CD4-positive, alpha-beta T cell (primary cell): ENCODE measurements at regions not wholly inside any gene's neighbourhood (a gene's known extent, or its start where the extent isn't known, plus 50 kb on each side); places are given as distances from the start of the nearest gene placed in this dataset.

Experiments used
- ATAC-seq: fragments of 200-7000 bp; cut with Tn5 transposase; one replicate; pipeline ENCODE4 v1.10.0; 2022; ENCODE audit warnings: mild to moderate bottlenecking; ENCODE audit not compliant: poor library complexity
- CTCF ChIA-PET: fragments of 350-600 bp; sonication (Branson Sonifier 250); formaldehyde crosslinking; loops from one replicate; lab custom pipeline; 2021; ENCODE audit warnings: antibody characterized with exemption, inconsistent platforms; lab: Charles Lee
- POLR2A ChIA-PET: fragments of 350-600 bp; sonication (Branson Sonifier 250); formaldehyde crosslinking; loops from one replicate; lab custom pipeline; 2021; ENCODE audit warnings: antibody characterized with exemption, inconsistent platforms; lab: Charles Lee
- DNase-seq, 14 experiments: peaks; one replicate each; pipeline ENCODE4 v3.0.0-alpha.2; 2013 to 2020; ENCODE audit warnings: mixed read lengths in 2 of 14
- H3K27ac ChIP-seq, 2 donors: one replicate each; pipeline versions ENCODE4 v1.5.1 to v1.7.0; 2013; ENCODE audit warnings: low read length in 2 of 2, low read depth in 1 of 2, mild to moderate bottlenecking in 1 of 2
- H3K27me3 ChIP-seq, 2 experiments: 1 replicate in 1 of 2; 2 replicates in 1 of 2; pipeline versions ENCODE4 v1.6.1 to v1.7.0; 2013; ENCODE audit warnings: low read length in 2 of 2, control low read depth in 1 of 2, mild to moderate bottlenecking in 1 of 2, moderate library complexity in 1 of 2; ENCODE audit not compliant: insufficient read depth in 2 of 2, control insufficient read depth in 1 of 2
- H3K36me3 ChIP-seq: one replicate; pipeline ENCODE4 v1.6.1; 2013; ENCODE audit warnings: low read length, control low read depth; ENCODE audit not compliant: insufficient read depth
- H3K4me1 ChIP-seq: one replicate; pipeline ENCODE4 v1.6.1; 2013; ENCODE audit warnings: low read length, control low read depth; ENCODE audit not compliant: insufficient read depth
- H3K4me3 ChIP-seq: one replicate; pipeline ENCODE4 v1.5.1; 2013; ENCODE audit warnings: mild to moderate bottlenecking, low read length, moderate library complexity
- H3K9me3 ChIP-seq, 2 experiments: 1 replicate in 1 of 2; 2 replicates in 1 of 2; pipeline versions ENCODE4 v1.6.1 to v1.7.0; 2013; ENCODE audit warnings: low read length in 2 of 2, mild to moderate bottlenecking in 2 of 2, control low read depth in 1 of 2, moderate library complexity in 1 of 2; ENCODE audit not compliant: control insufficient read depth in 1 of 2, insufficient read depth in 1 of 2
- H3K27ac Mint-ChIP-seq: one replicate; pipeline ENCODE4 v1.8.0; 2020; ENCODE audit warnings: mixed read lengths
- H3K27me3 Mint-ChIP-seq: one replicate; pipeline ENCODE4 v1.8.0; 2021; ENCODE audit warnings: mixed read lengths
- H3K36me3 Mint-ChIP-seq: one replicate; pipeline ENCODE4 v1.8.0; 2021; ENCODE audit warnings: low read depth, mixed read lengths
- H3K4me1 Mint-ChIP-seq: one replicate; pipeline ENCODE4 v1.8.0; 2021; ENCODE audit warnings: low read depth, mixed read lengths
- H3K4me3 Mint-ChIP-seq: one replicate; pipeline ENCODE4 v1.8.0; 2020; ENCODE audit warnings: mild to moderate bottlenecking, mixed read lengths
- H3K9me3 Mint-ChIP-seq: one replicate; pipeline ENCODE4 v1.8.0; 2020; ENCODE audit warnings: mixed read lengths
- intact Hi-C, 2 experiments: fragments of 100-400 bp; cut with DNase I in 1 of 2; cut with micrococcal nuclease in 1 of 2; formaldehyde crosslinking; loops; one replicate each; pipeline versions ENCODE4 v1.15.1 to v1.9.0; 2023 to 2025; cut with DNase I, micrococcal nuclease
- TF ChIP-seq, protein P1 (sequence below): fragments of 200-600 bp; IDR thresholded peaks from one replicate; pipeline ENCODE4 v1.8.0; 2022; ENCODE audit warnings: antibody characterized with exemption, mild to moderate bottlenecking

- intact Hi-C loops, result loop anchor here in 1 of 2 experiments (10.0 kb wide), 1 partner anchor 61 kb away; no protein-coding TSS in a partner anchor
- ATAC-seq, result no peak
Measured at GRCh38 chr9:108475813-108476212, 380.0 kb downstream of the ACTL7B start.

DNA sequence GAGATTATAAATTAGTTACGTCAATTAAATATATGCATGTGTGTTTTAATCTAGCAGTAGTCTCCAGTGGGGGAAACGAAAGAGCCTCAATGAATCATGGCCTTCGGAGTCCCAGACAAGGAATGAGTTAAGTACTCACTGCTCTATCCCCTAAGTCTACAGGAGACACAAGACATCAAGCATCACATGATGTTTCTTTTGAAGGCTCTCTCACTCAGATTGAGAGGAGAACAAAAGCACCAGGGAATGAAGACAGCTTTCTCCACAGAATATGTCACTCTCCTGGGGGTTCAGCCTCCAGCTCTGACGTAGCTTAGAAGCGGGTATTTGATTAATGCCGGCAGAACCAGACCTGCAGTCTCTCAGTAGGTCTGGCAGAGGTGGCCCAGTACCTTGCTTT, 381.4 kb downstream of the ACTL7B start:
- H3K9me3 Mint-ChIP-seq, result peaks cover 3% of the 10 kb centered on the region
- no peaks in the 10 kb centered on the region for H3K27me3 ChIP-seq
- H3K4me1 ChIP-seq, result no peaks in the 10 kb centered on the region
- no peaks in the 10 kb centered on the region for H3K36me3 ChIP-seq
- intact Hi-C loops, result loop anchor here in 1 of 2 experiments (10.0 kb wide), 1 partner anchor 60 kb away; no protein-coding TSS in a partner anchor
- no peak for ATAC-seq
- no peak for DNase-seq
- no peaks in the 10 kb centered on the region for H3K9me3 ChIP-seq
- H3K27ac ChIP-seq, result no peak overlapping the region
- no peaks in the 10 kb centered on the region for H3K27me3 Mint-ChIP-seq
- TF ChIP-seq, protein P1, sequence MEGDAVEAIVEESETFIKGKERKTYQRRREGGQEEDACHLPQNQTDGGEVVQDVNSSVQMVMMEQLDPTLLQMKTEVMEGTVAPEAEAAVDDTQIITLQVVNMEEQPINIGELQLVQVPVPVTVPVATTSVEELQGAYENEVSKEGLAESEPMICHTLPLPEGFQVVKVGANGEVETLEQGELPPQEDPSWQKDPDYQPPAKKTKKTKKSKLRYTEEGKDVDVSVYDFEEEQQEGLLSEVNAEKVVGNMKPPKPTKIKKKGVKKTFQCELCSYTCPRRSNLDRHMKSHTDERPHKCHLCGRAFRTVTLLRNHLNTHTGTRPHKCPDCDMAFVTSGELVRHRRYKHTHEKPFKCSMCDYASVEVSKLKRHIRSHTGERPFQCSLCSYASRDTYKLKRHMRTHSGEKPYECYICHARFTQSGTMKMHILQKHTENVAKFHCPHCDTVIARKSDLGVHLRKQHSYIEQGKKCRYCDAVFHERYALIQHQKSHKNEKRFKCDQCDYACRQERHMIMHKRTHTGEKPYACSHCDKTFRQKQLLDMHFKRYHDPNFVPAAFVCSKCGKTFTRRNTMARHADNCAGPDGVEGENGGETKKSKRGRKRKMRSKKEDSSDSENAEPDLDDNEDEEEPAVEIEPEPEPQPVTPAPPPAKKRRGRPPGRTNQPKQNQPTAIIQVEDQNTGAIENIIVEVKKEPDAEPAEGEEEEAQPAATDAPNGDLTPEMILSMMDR, result no peak
- no peaks in the 10 kb centered on the region for H3K4me1 Mint-ChIP-seq
- no peak overlapping the region for H3K4me3 ChIP-seq
- POLR2A ChIA-PET, result no interaction called here
- no peaks in the 10 kb centered on the region for H3K36me3 Mint-ChIP-seq
- no peak overlapping the region for H3K4me3 Mint-ChIP-seq
- H3K27ac Mint-ChIP-seq, result no peak overlapping the region
- CTCF ChIA-PET, result no interaction called here

More at GRCh38 chr9:108475813-108476212, 380.0 kb downstream of the ACTL7B start:
- POLR2A ChIA-PET, result no interaction called here
- TF ChIP-seq, protein P1, result no peak
- no peaks in the 10 kb centered on the region for H3K9me3 ChIP-seq
- no peak overlapping the region for H3K4me3 Mint-ChIP-seq
- no peak overlapping the region for H3K27ac ChIP-seq
- no peaks in the 10 kb centered on the region for H3K27me3 Mint-ChIP-seq
- peaks cover 3% of the 10 kb centered on the region for H3K9me3 Mint-ChIP-seq
- no peak overlapping the region for H3K27ac Mint-ChIP-seq
- H3K4me1 ChIP-seq, result no peaks in the 10 kb centered on the region
- H3K27me3 ChIP-seq, result no peaks in the 10 kb centered on the region
- CTCF ChIA-PET, result no interaction called here
- H3K4me1 Mint-ChIP-seq, result no peaks in the 10 kb centered on the region
- H3K36me3 Mint-ChIP-seq, result no peaks in the 10 kb centered on the region
- H3K4me3 ChIP-seq, result no peak overlapping the region
- no peak for DNase-seq
- no peaks in the 10 kb centered on the region for H3K36me3 ChIP-seq

- H3K9me3 Mint-ChIP-seq, result peaks cover 3% of the 10 kb centered on the region
- Histone ChIP-seq H3K36me3 (no peaks in the 10 kb centered on the region), H3K9me3 (no peaks in the 10 kb centered on the region), H3K4me3 (no peak overlapping the region), H3K4me1 (no peaks in the 10 kb centered on the region), H3K27me3 (no peaks in the 10 kb centered on the region), H3K27ac (no peak overlapping the region)
- H3K27me3 Mint-ChIP-seq, result no peaks in the 10 kb centered on the region
- DNase-seq (no peak), ATAC-seq (no peak)
- no peak overlapping the region for H3K27ac Mint-ChIP-seq
- H3K4me3 Mint-ChIP-seq, result no peak overlapping the region
- no peaks in the 10 kb centered on the region for H3K36me3 Mint-ChIP-seq
- intact Hi-C loops, result loop anchor here in 1 of 2 experiments (10.0 kb wide), 1 partner anchor 59 kb away; no protein-coding TSS in a partner anchor
- no peaks in the 10 kb centered on the region for H3K4me1 Mint-ChIP-seq
- ChIA-PET POLR2A (no interaction called here), CTCF (no interaction called here)
- TF ChIP-seq, protein P1, result no peak
Measured at GRCh38 chr9:108473209-108474112, 382.3 kb downstream of the ACTL7B start.
